ENCODE measurements at regions not wholly inside any gene's neighbourhood (a gene's known extent, or its start where the extent isn't known, plus 50 kb on each side); places are given as distances from the start of the nearest gene placed in this dataset.
"Not testable (repeated sequence)": the region's sequence is repeated elsewhere in the genome, so short reads cannot be mapped to it uniquely, and the experiment has no call there.

DNA sequence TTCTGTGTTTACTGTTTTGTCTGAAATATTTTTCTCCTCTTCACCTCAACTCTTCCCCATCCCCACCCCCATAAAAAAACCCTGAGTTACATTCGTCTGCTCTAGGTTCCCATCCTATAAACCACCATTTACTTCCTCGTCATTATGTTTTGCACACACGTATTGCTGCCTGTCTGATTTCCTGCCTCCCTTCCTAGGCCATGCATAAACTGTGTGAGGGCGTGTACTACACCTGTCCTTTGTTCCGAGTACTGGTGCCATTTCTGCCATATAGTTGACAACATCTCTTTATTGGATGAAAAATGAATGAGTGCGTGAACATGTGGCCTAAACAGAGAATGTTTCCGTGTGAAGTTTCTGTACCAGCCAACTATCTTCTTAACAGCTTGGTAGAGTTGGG lies 258.5 kb upstream of the FAT1 start:
- no peak for DNase-seq

DNA sequence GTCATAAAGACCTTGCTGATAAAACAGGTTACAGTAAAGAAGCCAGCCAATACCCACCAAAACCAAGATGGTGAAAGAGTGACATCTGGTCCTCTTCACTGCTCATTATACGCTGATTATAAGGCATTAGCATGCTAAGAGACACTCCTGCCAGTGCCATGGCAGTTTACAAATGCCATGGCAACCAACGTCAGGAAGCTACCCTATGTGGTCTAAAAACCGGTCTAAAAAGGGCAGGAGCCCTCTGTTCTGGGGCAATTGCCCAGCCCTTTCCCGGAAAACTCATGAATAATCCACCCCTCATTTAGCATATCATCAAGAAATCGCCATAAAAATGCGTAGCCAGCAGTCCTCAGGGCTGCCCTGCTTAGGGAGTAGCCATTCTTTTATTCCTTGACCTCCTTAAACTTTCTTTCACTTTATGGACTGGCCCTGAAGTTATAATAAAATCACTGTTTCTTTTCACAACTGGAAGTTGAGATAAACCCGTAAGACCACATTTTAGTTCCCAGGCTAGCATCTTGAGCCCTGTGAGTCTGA lies 260.5 kb upstream of the FAT1 start:
- no peak for DNase-seq

DNA sequence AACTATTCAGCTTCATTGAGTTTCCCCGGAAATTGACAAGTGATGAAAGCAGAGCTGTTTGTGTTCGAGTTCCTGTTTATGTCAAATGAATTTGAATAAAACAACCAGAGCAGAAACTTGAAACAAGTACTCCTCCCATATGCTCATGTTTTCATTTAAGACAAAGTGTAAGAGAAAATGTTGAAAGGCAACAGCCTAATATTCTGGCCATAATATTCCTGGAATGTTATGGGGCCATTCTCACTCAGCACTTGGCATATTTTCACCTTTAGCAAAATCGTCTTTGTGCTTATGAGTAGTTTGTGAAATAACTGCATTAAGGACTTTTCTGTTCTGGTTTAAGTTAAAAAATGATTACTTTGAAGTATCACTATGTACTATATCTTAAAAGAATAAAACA lies 276.0 kb upstream of the FAT1 start:
- no peak for DNase-seq

DNA sequence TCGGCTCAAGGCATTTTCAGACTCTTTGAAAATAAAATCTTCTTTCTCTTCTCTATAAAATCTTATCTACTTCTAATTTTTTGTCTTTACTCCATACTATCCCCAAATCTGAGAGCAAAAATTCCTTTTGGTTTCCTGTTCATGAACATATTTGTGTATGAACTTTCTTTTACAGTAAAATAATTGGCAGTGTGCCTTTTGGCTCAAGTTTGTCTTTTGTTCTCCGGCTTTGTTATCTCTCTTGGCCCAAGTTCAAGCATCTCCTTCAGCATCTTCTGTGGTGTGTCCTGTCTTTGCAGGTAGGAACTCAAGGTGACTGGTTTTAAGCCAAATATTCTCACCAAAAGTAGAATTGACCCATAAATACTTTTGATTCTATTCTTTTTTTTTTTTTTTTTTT lies 276.6 kb upstream of the FAT1 start:
- no peak for DNase-seq

DNA sequence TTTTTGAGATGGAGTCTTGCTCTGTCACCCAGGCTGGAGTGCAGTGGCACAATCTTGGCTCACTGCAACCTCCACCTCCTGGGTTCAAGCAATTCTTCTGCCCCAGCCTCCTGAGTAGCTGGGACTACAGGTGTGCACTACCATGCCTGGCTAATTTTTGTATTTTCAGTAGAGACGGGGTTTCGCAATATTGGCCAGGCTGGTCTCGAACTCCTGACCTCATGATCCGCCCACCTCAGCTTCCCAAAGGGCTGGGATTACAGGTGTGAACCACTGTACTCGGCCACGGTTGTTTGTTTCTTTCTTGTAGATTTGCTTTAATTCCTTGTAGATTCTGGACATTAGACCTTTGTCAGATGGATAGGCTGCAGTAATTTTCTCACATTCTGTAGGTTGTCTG lies 278.5 kb upstream of the FAT1 start:
- DNase-seq, result not testable (repeated sequence)

DNA sequence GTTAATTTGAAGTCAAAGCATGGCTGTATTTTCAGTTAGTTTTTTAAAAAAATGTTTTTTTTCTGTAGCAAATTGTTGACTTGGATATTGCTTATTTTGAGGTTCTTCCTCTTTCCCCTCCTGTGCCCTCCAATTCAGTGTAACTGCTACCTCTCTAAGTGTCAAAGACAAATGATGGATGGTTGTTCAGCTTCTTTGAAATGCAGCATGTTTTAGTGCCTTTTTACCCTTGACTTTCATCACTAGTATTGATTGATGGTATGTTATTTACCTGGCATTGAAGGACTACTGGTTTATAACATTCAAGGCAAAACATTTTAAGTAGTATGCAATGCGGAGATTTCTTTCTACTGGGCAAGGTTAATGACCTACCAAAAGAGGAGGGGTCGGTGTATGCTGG lies 281.0 kb upstream of the FAT1 start:
- DNase-seq, result no peak

DNA sequence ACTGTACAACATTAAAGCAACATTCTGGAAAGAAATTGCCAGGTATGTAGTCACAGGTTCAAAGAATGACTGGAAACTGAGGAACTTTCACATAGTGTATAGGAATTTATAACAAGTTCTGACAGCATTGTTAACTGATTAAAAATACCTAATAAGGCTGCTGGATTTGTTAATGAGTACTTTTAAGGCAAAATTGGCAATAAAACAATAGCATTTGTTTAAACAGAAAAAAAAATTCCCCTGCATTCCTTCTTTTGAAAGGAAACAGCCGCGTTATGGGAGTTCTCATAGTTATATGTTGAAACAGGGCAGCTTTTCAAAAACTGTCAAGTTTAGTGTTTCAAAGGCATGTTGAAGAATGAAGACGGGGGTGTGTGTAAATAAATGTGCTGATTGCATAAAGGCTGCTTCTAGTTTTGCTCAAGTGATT lies 282.5 kb upstream of the FAT1 start:
- DNase-seq, result no peak

DNA sequence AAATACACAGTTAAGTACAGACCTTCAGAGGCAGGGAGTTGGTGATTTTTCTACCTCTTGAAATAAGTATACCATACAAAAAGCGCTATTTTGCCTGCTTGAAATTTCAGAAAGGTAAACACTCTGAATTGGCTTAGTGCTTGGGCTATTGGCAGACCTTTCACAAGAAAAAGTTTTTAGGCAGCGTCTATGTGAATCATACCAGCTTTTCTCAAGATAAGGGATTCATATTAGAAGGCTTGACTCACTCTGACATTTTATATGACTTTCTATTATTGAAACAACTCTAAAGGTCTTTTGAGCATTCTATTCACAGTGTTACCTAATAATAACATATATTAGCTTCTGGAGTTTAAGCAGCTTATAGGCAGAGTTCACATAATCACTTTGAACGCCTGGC lies 286.4 kb upstream of the FAT1 start:
- no peak for DNase-seq

DNA sequence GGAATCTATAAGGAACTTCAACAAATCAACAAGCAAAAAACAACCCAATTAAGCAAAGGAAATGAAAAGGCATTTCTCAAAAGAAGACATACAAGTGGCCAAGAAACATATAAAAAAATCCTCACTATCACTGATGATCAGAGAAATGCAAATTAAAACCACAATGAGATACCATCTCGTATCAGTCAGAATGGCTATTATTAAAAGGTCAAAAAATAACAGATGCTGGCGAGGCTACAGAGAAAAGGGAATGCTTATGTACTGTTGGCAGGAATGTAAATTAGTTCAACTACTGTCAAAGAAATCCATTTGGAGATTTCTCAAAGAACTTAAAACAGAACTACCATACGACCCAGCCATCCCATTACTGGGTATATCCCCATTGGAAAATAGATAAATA lies 292.4 kb upstream of the FAT1 start:
- no peak for DNase-seq

DNA sequence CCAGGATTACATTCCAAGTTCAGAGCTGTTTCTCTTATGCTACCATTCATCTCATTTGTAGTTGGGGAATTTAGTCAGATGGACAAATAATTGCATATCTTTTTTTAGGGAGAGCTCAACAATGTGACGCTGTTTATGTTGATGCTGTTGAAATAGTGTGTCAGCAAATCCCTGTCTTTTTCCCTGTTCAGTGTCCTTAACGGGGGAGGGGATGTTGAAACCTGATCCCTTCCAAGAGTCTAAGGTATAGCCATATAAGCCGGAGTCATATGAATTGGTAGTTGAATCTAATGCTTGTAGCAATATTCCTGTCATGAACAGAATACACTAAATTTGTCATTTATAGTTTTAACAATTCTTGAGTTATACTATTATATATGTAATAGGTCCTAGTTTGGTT lies 293.5 kb upstream of the FAT1 start:
- no peak for DNase-seq

DNA sequence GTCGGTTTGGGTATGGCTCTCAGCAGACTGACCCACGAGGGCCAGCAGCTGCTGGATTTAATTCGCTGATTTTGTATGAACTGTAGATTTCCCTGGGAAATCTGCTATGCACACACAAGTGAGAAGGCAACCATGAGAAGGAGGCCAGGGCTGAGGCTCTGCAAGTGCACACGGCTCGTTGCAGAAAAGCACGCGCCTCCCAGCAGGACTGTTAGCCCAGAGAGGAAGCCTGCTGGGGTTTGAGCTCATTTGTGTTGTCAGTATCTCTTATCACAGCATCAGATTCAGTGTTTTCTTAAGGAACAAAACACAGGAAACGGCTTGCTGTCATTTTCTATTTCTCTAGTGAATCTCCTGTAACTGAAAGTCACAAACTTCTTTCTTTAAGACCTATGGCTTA lies 296.2 kb upstream of the FAT1 start:
- no peak for DNase-seq

DNA sequence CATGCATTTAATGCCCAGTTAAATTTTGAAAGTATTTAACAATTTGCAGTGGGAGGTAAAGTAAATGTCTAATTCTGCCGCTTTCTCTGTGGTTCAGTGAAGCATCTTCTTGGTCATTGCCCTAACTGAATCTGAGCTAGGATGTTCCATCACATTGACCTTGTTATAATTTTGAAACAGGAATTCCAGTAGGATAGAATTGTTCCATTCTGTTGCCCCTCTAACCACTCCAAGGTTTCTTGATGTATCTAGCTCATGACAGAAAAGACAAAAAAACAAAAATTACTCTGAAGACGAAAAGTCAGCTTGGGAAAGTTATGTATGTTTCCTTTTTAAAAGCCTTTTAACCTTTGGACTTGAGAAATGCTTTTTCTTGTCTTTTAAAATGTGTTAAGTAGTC lies 297.0 kb upstream of the FAT1 start:
- no peak for DNase-seq

DNA sequence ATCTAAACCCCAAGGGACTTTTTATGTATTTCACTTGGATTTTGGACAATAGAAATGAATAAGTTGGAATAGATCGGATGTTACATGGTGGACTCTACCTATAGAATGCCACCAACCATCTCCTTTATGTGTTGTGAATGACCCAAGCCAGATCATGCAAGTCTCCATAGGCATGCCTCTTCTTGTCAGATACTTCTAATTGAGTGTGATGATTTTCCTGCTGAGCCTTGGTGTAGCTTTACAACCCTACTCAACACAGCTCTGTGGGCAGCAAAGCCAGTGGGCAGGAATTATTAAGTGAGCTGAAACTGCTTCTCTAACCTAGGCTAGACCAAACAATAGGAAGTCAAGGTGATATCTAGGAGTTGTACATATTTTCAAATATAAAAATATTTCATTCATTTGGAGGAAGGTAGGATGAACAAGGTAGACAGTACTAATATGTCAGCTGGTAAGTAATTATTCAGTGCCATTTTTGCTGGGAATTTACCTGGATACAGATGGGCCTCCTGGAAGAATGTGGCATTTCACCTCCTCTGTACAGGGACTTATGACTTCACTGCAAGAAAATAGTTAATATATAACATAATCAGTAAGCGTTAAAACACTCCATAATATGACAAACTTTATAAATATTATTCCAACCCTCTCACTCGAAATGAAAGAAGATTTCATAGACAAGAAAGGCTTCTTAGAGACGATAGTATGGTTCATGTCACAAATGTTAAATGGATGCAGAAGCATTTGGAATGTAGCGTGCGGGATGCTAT lies 298.0 kb upstream of the FAT1 start:
- no peak for DNase-seq

DNA sequence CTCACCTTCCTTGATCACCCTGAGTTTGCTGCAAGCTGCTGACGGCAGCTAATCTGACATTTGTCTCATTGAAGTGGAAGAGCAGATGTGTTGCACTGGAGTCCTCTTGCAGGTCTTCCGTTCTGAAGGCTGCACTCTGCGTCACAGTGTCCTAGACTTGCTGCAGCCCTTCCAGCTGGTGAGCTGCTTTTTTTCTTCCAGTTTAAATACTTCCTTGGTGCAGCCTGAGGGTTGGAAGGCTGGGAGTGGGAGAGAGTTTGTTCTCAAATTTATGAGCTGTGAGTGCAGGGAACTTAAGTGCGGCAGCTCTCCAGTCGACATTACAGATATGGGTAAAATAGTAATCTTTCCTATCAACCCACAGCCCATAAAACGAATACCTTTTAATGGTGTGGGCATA lies 303.6 kb upstream of the FAT1 start:
- no peak for DNase-seq

DNA sequence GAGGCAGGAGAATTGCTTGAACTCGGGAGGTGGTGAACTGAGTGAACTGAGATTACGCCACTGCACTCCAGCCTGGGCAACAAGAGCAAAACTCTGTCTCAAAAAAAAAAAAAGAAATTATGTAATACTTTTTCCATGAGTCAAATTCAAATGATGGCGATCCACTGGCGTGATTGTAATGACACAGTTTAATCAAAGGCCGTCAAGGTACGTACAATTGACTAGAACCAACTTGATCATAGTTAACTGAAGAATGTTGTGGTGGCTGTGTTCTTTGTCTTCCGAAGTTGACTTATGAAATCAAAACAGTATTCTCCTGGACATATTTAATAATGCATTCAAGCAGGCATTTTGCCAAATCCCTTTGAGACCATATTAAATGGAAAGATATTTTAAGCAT lies 318.6 kb upstream of the FAT1 start:
- no peak for DNase-seq

DNA sequence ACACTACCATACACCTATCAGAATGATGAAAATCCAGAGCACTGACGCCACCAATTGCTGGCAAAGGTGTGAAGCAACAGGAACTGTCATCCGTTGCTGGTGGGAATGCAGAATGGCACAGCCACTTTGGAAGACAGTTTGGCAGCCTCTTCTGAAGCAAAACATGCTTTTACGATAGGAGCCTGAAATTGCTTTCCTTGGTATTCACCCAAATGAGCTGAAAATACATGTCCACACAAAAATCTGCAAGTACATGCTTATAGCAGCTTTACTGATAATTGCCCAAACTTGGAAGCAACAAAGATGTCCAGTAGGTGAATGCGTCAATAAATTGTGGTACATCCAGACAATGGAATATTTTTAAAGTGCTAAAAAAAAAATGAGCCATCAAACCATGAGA lies 322.8 kb upstream of the FAT1 start:
- no peak for DNase-seq

DNA sequence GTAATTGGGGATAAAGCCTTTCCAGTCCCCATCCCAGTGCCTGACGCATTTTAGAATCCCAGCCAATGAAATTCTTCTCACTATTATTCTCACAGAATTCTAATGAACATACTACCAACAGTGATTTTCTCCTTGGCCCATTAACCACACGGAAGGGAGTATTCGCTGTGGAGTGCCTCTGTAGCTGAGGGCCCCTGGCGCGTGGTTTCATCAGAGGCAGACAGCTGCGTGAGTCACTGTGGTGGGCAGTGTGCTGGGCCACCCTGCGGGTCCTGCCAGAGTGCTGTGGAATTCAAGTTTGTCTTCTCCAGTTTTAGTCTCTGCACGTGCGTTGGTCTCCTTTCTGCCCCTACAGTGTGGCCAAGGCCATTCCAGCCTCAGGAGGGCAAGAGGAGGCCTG lies 335.4 kb upstream of the FAT1 start:
- DNase-seq, result no peak

DNA sequence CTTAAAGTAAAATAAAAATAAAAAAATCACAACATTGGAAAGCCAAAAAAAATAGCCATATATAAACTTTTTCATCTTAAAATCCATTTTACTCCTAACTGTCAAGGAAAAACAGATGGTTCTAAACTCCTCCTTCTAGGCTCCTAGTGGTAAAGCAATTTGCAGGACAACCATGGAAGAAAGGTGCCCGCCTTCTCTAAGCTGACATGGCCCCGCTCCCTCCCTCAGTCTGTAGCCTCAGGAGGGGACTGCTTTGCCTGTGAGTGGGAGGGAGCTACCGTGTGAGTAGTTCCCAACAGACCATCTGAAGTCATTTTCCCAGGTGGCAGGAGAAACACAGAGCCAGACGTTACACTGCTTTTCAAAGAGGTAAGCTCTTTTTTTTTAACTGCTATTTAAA lies 336.2 kb upstream of the FAT1 start:
- DNase-seq, result no peak

DNA sequence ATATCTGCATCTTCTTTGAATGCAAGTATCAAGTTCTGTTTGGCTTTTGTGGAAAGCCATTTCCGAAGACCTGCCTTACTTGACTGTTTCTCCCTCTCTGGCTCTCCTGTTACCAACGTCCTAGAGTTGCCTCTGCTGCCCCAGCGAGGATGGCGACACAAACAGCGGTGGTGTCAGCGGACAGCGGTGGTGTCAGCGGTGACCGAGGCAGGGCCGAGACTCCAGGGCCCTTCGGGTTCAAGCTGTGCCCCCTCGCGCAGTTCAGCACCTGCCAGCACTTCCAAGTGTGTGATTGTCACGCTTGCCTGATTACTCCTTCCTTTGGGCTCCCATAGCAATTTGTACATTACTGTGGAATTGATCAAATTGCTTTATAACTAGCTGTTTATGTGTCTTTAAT lies 336.9 kb upstream of the FAT1 start:
- no peak for DNase-seq

DNA sequence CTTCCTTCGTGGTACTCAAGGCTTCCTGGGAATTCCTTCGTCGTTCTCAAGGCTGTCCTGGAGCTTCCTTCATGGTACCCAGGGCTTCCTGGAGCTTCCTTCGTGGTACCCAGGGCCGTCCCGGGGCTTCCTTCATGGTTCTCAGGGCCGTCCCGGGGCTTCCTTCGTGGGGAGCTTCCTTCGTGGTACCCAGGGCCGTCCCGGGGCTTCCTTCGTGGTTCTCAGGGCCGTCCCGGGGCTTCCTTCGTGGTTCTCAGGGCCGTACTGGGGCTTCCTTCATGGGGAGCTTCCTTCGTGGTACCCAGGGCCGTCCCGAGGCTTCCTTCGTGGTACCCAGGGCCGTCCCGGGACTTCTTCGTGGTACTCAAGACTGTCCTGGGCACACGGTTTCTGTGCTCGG lies 339.6 kb upstream of the FAT1 start:
- DNase-seq, result no peak

DNA sequence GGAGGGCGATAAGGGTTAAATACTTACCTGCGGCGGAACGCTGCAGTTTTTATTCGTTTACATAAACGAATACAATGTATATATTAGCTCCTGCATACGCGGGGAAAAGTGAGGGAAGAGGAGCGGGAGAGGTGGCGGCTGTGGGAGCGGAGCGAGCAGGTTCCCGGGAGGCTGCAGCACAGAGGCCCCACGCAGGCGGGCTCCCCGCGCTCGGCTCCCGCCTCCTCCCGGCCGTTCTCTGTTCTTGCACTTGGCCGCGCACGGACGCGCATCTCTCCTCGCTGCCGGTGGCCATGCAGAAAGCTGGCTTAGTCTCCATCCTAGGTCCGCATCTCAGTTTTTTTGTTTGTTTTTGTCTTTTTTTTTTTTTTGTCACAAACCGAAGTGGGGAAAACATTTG lies 340.4 kb upstream of the FAT1 start:
- DNase-seq, result no peak

DNA sequence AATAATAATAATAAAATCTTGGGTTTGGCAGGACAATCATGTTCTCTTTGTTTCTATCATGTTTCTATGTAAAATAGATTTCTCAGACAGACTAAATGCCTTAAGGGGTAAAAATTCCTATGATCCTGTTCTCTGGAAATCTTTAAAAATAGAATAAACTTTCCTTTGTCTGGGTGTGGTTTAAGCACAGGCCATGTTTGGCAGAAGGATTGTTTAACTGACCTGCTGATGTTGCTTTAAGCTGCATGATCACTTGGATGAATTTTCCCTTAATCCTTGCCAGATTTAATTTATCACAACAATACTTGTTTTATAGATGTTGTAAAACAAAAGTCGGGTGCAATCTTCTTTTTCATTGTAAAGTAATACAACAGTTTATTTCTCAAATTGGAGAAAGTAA lies 341.7 kb upstream of the FAT1 start:
- DNase-seq, result no peak

DNA sequence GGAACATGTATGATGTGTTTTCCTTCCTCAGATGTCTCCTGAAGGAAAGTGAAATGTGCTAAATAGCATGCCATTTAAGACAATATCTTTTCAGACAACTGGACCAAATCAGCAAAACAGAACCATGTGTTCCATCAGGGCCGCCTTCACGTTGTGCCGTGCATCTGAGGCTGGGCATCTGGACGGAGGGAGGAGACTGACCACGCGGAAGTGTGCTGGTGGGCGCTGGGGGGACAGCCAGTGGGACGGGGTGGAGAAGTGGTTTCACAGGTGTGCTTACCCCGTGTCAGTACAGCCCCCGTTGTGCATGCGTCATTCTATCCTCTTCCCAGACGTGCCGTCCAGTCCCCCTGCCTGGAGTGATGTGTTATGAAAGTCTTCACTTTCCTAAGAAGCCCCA lies 342.1 kb upstream of the FAT1 start:
- DNase-seq, result no peak

DNA sequence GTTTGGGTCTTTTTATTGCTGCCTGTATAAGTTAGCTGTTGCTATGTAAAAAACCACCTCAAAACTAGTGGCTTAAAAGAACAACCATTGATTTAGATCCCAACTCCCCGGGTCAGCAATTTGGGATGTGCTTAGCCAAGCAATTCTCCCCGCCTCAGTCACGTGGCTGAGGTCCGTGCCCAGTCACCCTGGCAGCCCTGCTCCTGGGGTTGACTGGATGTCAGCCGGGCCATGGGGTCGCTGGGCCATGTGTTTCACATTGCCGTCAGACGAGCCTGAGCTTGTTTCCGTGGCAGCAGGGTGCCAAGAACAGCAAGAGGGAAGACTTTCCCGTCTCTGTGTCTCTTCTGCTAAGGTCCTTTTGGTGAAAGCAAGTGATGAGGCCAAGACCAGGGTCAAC lies 345.7 kb upstream of the FAT1 start:
- no peak for DNase-seq

DNA sequence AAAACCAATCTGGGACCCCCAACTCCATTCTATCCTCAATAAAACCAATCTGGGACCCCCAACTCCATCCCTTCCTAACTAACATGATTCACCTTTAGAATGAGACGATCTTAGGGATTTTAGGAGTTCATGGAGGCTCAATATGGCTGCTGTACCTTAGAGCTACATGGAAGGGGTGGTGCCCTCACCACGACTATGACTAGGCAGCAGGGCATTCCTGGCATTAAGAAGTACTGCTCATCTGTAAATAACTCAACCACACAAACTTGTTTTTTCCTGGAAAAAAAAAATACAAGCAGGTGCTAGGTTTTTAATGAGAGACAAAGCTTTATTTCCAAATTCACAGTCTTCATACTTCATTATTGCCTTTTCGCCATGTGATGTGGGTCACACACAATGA lies 346.5 kb upstream of the FAT1 start:
- DNase-seq, result no peak
